ENCODE measurements at regions not wholly inside any gene's neighbourhood (a gene's known extent, or its start where the extent isn't known, plus 50 kb on each side); places are given as distances from the start of the nearest gene placed in this dataset.

DNA sequence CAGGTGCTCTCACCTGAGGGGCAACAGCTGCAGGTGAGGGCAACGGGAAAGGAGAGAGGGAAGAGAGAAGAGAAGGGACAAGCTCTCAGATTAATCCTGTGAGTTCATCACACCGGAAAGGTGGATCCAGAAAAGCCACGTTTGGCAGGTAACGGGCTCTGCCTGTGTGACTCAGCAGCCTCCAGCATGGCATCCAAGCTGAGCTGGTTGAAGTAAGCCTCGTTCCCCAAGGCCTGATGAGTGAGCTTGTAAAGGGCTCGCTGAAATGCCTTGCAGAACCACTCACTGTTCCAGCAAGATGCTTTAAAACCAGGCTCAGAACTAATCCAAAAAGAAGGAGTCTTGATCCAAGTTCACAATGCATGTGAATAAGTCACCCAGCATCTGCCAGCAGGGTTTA is 206.9 kb upstream of the TMEM45B start (continued):
- no peak for TF ChIP-seq BCLAF1 (IDR thresholded peaks at IDR 0.05)

- FAIRE-seq (no peak), ATAC-seq (no peak), DNase-seq (ENCODE audit: low read depth, low spot score) (no peak)
- no peak overlapping the region for H3K27ac ChIP-seq (ENCODE audit: control insufficient read depth, insufficient read depth)
- CTCF ChIA-PET: no interaction called here
- no peak overlapping the region for H2AFZ ChIP-seq (ENCODE audit: control insufficient read depth, low read depth, low read length)
- in situ Hi-C loops (cut with MboI) (no loop called here), intact Hi-C loops (cut with micrococcal nuclease; ENCODE audit: unreplicated experiment) (no loop called here)
- H4K20me1 ChIP-seq (ENCODE audit: control insufficient read depth, insufficient read depth): no peaks in the 10 kb centered on the region
- H3K9ac ChIP-seq (ENCODE audit: control insufficient read depth, insufficient read depth, low read length): no peak overlapping the region
- no TSS peak for BruUV-seq (replicated peaks)
- no peaks in the 10 kb centered on the region; a peak in 1 of 4 replicates for H3K27me3 ChIP-seq (replicated peaks in 1 of 2; ENCODE audit: control insufficient read depth in 2 of 2, insufficient read depth in 2 of 2, low read length in 1 of 2)
- H3K36me3 ChIP-seq (ENCODE audit: control insufficient read depth in 2 of 2, insufficient read depth in 2 of 2, low read length in 1 of 2): no peaks in the 10 kb centered on the region
- H3K4me3 ChIP-seq: no peak overlapping the region
- POLR2A ChIA-PET: no interaction called here
- H3K79me2 ChIP-seq (ENCODE audit: control insufficient read depth, insufficient read depth, low read length): no peaks in the 10 kb centered on the region
- no peak overlapping the region for H3K4me2 ChIP-seq (ENCODE audit: control insufficient read depth, insufficient read depth)
- SMC1A ChIA-PET (ENCODE audit: uncharacterized antibody, unreplicated experiment): no interaction called here
- TF ChIP-seq NKRF (conservative IDR thresholded peaks at IDR 0.05) (no peak), ZBED1 (IDR thresholded peaks at IDR 0.05; ENCODE audit: borderline replicate concordance) (no peak)
- H3K4me1 ChIP-seq (ENCODE audit: control insufficient read depth, insufficient read depth, low read length): no peaks in the 10 kb centered on the region
- no peaks in the 10 kb centered on the region for H3K9me3 ChIP-seq (replicated peaks; ENCODE audit: control insufficient read depth, insufficient read depth, low read length)
- RAD21 ChIA-PET (ENCODE audit: unreplicated experiment): no interaction called here
- WGBS (ENCODE audit: insufficient coverage, insufficient replicate concordance, low lambda C conversion rate, missing lambda C conversion rate): 61% methylated on average over 7 of the region's 7 CpGs
Measured at GRCh38 chr11:129610125-129610524, 205.5 kb upstream of the TMEM45B start.
